CD4-positive, CD25-positive, alpha-beta regulatory T cell (primary cell): ENCODE measurements at regions not wholly inside any gene's neighbourhood (a gene's known extent, or its start where the extent isn't known, plus 50 kb on each side); places are given as distances from the start of the nearest gene placed in this dataset.
"Not testable (repeated sequence)": the region's sequence is repeated elsewhere in the genome, so short reads cannot be mapped to it uniquely, and the experiment has no call there.

Experiments
- ATAC-seq, 2 donors: fragments of 150-1000 bp; cut with Tn5 transposase; one replicate each; pipeline ENCODE4 v1.10.0; 2021; ENCODE audit warnings: low read depth in 2 of 2, moderate number of reproducible peaks in 2 of 2, moderate library complexity in 1 of 2
- DNase-seq, 3 donors: peaks; one replicate each; pipeline versions ENCODE4 v3.0.0 to v3.0.0-alpha.2; 2012 to 2022; ENCODE audit warnings: mixed read lengths in 1 of 3
- H3K27ac ChIP-seq: one replicate; pipeline ENCODE4 v1.7.0; 2013; ENCODE audit warnings: mild to moderate bottlenecking, low read length; ENCODE audit not compliant: insufficient read depth, poor library complexity, severe bottlenecking
- H3K27me3 ChIP-seq: one replicate; pipeline ENCODE4 v1.7.0; 2013; ENCODE audit warnings: low read length; ENCODE audit not compliant: control insufficient read depth, insufficient read depth
- H3K36me3 ChIP-seq: one replicate; pipeline ENCODE4 v1.7.0; 2013; ENCODE audit warnings: mild to moderate bottlenecking, low read length, moderate library complexity; ENCODE audit not compliant: control insufficient read depth, insufficient read depth
- H3K4me1 ChIP-seq: 2 replicates; pipeline ENCODE4 v1.7.0; 2013; ENCODE audit warnings: mild to moderate bottlenecking, low read length; ENCODE audit not compliant: insufficient read depth, control insufficient read depth, poor library complexity, severe bottlenecking
- H3K4me3 ChIP-seq: one replicate; pipeline ENCODE4 v1.7.0; 2013; ENCODE audit warnings: low read depth, mild to moderate bottlenecking, low read length, moderate library complexity
- H3K9me3 ChIP-seq, 2 experiments: 1 replicate in 1 of 2; 2 replicates in 1 of 2; pipeline ENCODE4 v1.7.0; 2013; ENCODE audit warnings: low read length in 2 of 2, mild to moderate bottlenecking in 1 of 2, moderate library complexity in 1 of 2; ENCODE audit not compliant: control insufficient read depth in 2 of 2
- H3K27ac Mint-ChIP-seq, 3 donors: one replicate each; pipeline ENCODE4 v1.8.0; 2020 to 2022; ENCODE audit warnings: mild to moderate bottlenecking in 3 of 3, mixed read lengths in 3 of 3, moderate library complexity in 2 of 3
- H3K27me3 Mint-ChIP-seq: one replicate; pipeline ENCODE4 v1.8.0; 2022; ENCODE audit warnings: mild to moderate bottlenecking, mixed read lengths
- H3K36me3 Mint-ChIP-seq: one replicate; pipeline ENCODE4 v1.8.0; 2020; ENCODE audit warnings: mixed read lengths
- H3K4me1 Mint-ChIP-seq, 4 donors: one replicate each; pipeline ENCODE4 v1.8.0; 2020 to 2022; ENCODE audit warnings: mixed read lengths in 4 of 4, mild to moderate bottlenecking in 1 of 4
- H3K4me3 Mint-ChIP-seq, 4 donors: one replicate each; pipeline ENCODE4 v1.8.0; 2020 to 2022; ENCODE audit warnings: mild to moderate bottlenecking in 4 of 4, mixed read lengths in 4 of 4, moderate library complexity in 3 of 4
- H3K9me3 Mint-ChIP-seq, 7 donors: one replicate each; pipeline ENCODE4 v1.8.0; 2020 to 2022; ENCODE audit warnings: mixed read lengths in 7 of 7, mild to moderate bottlenecking in 3 of 7, moderate library complexity in 2 of 7

DNA sequence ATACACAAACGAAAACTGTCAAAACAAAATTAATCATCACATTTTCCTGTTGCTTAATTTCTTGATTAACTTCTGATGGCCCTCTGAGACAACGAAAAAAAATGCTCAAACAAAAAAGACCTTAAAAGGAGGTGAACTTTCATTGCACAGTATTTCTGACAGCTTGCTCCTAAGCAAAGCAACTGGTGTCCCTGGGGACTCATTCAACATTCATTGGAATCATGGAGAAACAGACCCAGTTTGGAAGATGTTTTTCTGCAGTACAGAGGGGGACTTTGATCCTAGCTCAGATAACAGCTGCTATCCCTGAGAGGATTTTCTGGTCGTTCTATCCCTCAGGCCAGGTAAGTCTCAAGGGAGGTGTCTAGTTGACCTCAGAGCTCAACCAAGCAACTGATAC is 378.7 kb upstream of the ATP11B start:
- H3K9me3 Mint-ChIP-seq, result peaks cover 0 to 6% (median 0%) of the 10 kb centered on the region in 7 donors

DNA sequence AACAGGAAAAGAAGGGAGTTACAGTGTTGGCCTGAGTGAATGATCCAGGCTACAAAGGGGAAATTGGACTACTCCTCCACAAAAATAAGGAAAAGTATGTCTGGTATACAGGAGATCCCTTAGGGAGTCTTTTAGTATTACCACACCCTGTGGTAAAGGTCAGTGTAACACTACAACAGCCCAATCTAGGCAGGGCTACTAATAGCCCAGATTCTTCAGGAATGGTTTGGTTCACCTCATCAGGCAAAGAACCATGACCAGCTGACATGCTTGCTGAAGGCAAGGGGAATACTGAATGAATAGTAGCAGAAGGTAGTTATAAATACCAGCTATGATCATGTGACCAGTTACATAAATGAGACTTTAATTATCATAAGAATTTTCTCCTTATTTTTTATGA is 372.6 kb upstream of the ATP11B start:
- Histone ChIP-seq H3K36me3 (no peaks in the 10 kb centered on the region), H3K9me3 (no peaks in the 10 kb centered on the region), H3K27ac (no peak overlapping the region), H3K27me3 (no peaks in the 10 kb centered on the region), H3K4me1 (no peaks in the 10 kb centered on the region), H3K4me3 (no peak overlapping the region)
- Mint-ChIP-seq H3K27me3 (no peaks in the 10 kb centered on the region), H3K27ac (peak overlapping the region in 1 of 3 donors; percentile 53), H3K9me3 (peaks cover 0 to 12% (median 0%) of the 10 kb centered on the region in 7 donors), H3K4me1 (no peaks in the 10 kb centered on the region), H3K4me3 (no peak overlapping the region), H3K36me3 (no peaks in the 10 kb centered on the region)
- no peak for ATAC-seq
- no peak for DNase-seq

More for the DNA sequence above, 378.7 kb upstream of the ATP11B start:
- Mint-ChIP-seq H3K4me3 (no peak overlapping the region), H3K4me1 (no peaks in the 10 kb centered on the region), H3K27ac (no peak overlapping the region), H3K36me3 (no peaks in the 10 kb centered on the region), H3K27me3 (no peaks in the 10 kb centered on the region)
- ATAC-seq (no peak), DNase-seq (no peak)
- Histone ChIP-seq H3K27me3 (no peaks in the 10 kb centered on the region), H3K4me3 (no peak overlapping the region), H3K4me1 (no peaks in the 10 kb centered on the region), H3K9me3 (no peaks in the 10 kb centered on the region), H3K36me3 (no peaks in the 10 kb centered on the region), H3K27ac (no peak overlapping the region)

DNA sequence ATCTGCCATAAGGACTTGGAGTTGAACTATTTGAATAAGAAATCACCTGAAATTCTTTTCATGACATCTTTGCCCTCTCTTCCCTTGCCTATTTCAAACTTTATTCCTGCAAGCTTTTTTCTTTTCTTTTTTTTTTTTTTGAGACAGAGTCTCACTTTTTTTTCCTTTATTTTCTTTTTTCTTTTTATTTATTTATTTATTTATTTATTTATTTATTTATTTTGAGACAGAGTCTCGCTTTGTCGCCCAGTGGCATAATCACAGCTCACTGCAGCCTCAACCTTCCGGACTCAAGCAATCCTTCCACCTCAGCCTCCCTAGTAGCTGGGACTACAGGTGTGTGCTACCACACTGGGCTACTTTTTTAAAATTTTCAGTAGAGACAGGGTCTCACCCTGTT is 369.3 kb upstream of the ATP11B start:
- no peak overlapping the region for H3K27ac Mint-ChIP-seq
- no peaks in the 10 kb centered on the region for H3K36me3 ChIP-seq
- H3K27me3 Mint-ChIP-seq, result no peaks in the 10 kb centered on the region
- H3K36me3 Mint-ChIP-seq, result no peaks in the 10 kb centered on the region
- H3K4me3 Mint-ChIP-seq, result no peak overlapping the region
- no peaks in the 10 kb centered on the region for H3K27me3 ChIP-seq
- H3K4me3 ChIP-seq, result no peak overlapping the region
- H3K9me3 Mint-ChIP-seq, result peaks cover 0 to 7% (median 0%) of the 10 kb centered on the region in 7 donors
- ATAC-seq (no peak), DNase-seq (no peak)
- no peak overlapping the region for H3K27ac ChIP-seq
- no peaks in the 10 kb centered on the region for H3K9me3 ChIP-seq
- H3K4me1 ChIP-seq, result no peaks in the 10 kb centered on the region
- no peaks in the 10 kb centered on the region for H3K4me1 Mint-ChIP-seq

DNA sequence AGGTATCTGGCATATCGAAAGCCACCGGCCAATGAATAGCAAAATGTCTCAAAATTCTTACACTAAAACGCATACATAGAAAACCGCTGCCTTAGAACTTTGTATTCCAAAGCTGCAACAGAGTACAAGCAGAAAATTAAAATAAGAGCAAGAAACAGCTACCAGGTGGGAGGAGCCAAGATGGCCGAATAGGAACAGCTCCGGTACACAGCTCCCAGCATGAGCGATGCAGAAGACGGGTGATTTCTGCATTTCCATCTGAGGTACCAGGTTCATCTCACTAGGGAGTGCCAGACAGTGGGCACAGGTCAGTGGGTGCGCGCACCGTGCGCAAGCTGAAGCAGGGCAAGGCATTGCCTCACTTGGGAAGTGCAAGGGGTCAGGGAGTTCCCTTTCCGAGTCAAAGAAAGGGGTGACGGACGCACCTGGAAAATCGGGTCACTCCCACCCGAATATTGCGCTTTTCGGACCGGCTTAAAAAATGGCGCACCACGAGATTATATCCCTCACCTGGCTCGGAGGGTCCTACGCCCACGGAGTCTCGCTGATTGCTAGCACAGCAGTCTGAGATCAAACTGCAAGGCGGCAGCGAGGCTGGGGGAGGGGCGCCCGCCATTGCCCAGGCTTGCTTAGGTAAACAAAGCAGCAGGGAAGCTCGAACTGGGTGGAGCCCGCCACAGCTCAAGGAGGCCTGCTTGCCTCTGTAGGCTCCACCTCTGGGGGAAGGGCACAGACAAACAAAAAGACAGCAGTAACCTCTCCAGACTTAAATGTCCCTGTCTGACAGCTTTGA is 367.2 kb upstream of the ATP11B start:
- not testable (repeated sequence) for H3K4me3 ChIP-seq, H3K27me3 Mint-ChIP-seq, H3K36me3 ChIP-seq, H3K4me1 ChIP-seq, ATAC-seq, DNase-seq, H3K4me1 Mint-ChIP-seq, H3K27ac ChIP-seq, H3K27ac Mint-ChIP-seq, H3K4me3 Mint-ChIP-seq, H3K36me3 Mint-ChIP-seq, H3K9me3 Mint-ChIP-seq, H3K9me3 ChIP-seq, H3K27me3 ChIP-seq

DNA sequence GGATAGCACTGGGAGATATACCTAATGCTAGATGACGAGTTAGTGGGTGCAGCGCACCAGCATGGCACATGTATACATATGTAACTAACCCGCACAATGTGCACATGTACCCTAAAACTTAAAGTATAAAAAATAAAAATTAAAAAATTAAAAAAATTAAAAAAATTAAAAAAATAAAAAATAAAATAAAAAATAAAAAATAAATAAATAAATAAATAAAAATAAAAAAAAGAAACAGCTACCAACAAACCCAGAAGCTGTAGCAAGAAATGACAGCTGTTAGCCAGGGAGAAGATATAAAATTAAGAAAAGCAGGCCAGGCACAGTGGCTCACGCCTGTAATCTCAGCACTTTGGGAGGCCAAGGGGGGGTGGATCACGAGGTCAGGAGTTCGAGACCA is 361.3 kb upstream of the ATP11B start:
- H3K4me1 Mint-ChIP-seq, H3K27ac Mint-ChIP-seq, H3K4me3 ChIP-seq, H3K36me3 ChIP-seq, H3K36me3 Mint-ChIP-seq, H3K4me3 Mint-ChIP-seq, ATAC-seq, H3K9me3 ChIP-seq, H3K27me3 Mint-ChIP-seq, H3K9me3 Mint-ChIP-seq, H3K27me3 ChIP-seq, H3K4me1 ChIP-seq, DNase-seq, H3K27ac ChIP-seq: not testable (repeated sequence)

DNA sequence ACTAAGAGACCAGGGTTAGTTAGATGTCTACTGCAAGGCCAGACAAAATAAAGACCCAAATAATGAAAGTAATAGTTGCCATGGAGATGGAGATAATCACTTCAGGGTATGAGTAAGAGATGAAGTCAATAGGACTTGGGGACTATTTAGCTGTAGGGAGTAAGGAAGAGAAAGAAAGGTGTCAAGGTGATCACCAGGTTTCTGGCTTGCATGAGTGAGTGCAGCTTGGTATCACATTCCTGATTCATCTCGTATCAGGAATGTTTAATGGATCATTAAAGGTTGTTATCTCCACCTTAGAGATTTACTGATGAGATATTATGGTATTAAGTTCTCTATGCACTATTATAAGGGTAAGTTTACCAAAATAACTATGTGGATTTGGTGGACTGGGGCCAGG is 357.4 kb upstream of the ATP11B start:
- H3K4me3 ChIP-seq, result no peak overlapping the region
- H3K4me3 Mint-ChIP-seq, result no peak overlapping the region
- H3K4me1 Mint-ChIP-seq, result no peaks in the 10 kb centered on the region
- H3K27me3 Mint-ChIP-seq, result no peaks in the 10 kb centered on the region
- H3K4me1 ChIP-seq, result no peaks in the 10 kb centered on the region
- no peak overlapping the region for H3K27ac Mint-ChIP-seq
- DNase-seq (no peak), ATAC-seq (no peak)
- no peak overlapping the region for H3K27ac ChIP-seq
- H3K27me3 ChIP-seq, result no peaks in the 10 kb centered on the region
- no peaks in the 10 kb centered on the region for H3K36me3 Mint-ChIP-seq
- H3K9me3 ChIP-seq, result no peaks in the 10 kb centered on the region
- H3K9me3 Mint-ChIP-seq, result peaks cover 0 to 2% (median 0%) of the 10 kb centered on the region in 7 donors
- H3K36me3 ChIP-seq, result no peaks in the 10 kb centered on the region

DNA sequence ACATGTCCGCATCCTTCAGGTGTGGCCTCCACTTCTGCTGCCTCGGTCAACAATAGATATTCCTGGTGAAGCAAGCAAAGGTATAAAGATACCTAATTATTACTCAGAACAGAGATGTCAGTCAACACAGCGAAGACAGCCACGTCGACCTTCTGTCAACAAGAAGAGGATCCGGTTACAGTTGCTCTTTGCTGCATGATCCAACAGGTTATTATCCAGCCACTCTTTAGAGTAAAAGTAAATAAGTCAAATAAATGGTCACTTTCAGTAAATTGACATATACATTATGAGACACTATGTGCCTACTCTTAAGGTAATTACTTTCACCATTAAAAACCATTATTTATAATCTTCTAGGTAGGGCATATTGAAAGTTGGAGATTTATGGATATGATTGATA is 356.8 kb upstream of the ATP11B start:
- Histone ChIP-seq H3K9me3 (no peaks in the 10 kb centered on the region), H3K27ac (no peak overlapping the region), H3K27me3 (no peaks in the 10 kb centered on the region), H3K4me1 (no peaks in the 10 kb centered on the region), H3K36me3 (no peaks in the 10 kb centered on the region), H3K4me3 (no peak overlapping the region)
- no peak overlapping the region for H3K27ac Mint-ChIP-seq
- H3K9me3 Mint-ChIP-seq, result peaks cover 0 to 2% (median 0%) of the 10 kb centered on the region in 7 donors
- no peak for ATAC-seq
- DNase-seq, result no peak
- no peak overlapping the region for H3K4me3 Mint-ChIP-seq
- H3K36me3 Mint-ChIP-seq, result no peaks in the 10 kb centered on the region
- H3K27me3 Mint-ChIP-seq, result no peaks in the 10 kb centered on the region
- H3K4me1 Mint-ChIP-seq, result no peaks in the 10 kb centered on the region

DNA sequence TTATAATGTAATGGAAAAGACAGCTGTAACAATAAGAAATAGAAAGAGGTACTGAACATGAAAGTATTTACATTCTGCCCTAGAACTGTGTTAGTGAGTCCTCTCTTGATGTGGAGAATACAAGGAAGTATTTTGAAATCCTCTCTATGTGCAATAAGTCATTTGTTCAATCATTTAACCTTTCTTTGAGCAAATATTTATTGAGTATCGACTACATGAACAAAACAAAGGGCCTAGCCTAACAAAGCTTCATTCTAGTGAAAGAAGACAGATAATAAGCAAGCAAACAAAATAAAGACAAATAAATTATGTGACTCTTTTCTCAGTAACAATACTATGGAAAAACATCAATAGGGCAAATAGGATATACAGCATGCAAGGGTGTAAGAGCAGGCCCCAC is 354.9 kb upstream of the ATP11B start:
- Mint-ChIP-seq H3K9me3 (peaks cover 0 to 2% (median 0%) of the 10 kb centered on the region in 7 donors), H3K27ac (no peak overlapping the region), H3K27me3 (no peaks in the 10 kb centered on the region), H3K4me1 (no peaks in the 10 kb centered on the region), H3K36me3 (no peaks in the 10 kb centered on the region), H3K4me3 (no peak overlapping the region)
- H3K9me3 ChIP-seq, result no peaks in the 10 kb centered on the region
- DNase-seq (no peak), ATAC-seq (no peak)
- H3K4me1 ChIP-seq, result no peaks in the 10 kb centered on the region
- no peaks in the 10 kb centered on the region for H3K36me3 ChIP-seq
- H3K27me3 ChIP-seq, result no peaks in the 10 kb centered on the region
- no peak overlapping the region for H3K4me3 ChIP-seq
- no peak overlapping the region for H3K27ac ChIP-seq
